ENCODE measurements at regions not wholly inside any gene's neighbourhood (a gene's known extent, or its start where the extent isn't known, plus 50 kb on each side); places are given as distances from the start of the nearest gene placed in this dataset.

- no peaks in the 10 kb centered on the region for H3K36me3 ChIP-seq (ENCODE audit: control insufficient read depth, insufficient read depth, low read length)
- DNase-seq (ENCODE audit: low read depth), result no peak
- H3K27me3 ChIP-seq (ENCODE audit: control insufficient read depth, insufficient read depth, low read length), result no peaks in the 10 kb centered on the region
- FAIRE-seq, result no peak
- TF ChIP-seq CTCF (IDR thresholded peaks at IDR 0.05; ENCODE audit: insufficient read depth, low read length, severe bottlenecking), result no peak
- no peak overlapping the region for H3K4me3 ChIP-seq (ENCODE audit: low read depth, low read length)
These were observed 247.1 kb upstream of the CDIN1 start for GRCh38 chr15:36332301-36332700.

- Histone ChIP-seq H3K4me3 (ENCODE audit: low read depth, low read length) (no peak overlapping the region), H3K27me3 (ENCODE audit: control insufficient read depth, insufficient read depth, low read length) (no peaks in the 10 kb centered on the region), H3K36me3 (ENCODE audit: control insufficient read depth, insufficient read depth, low read length) (no peaks in the 10 kb centered on the region)
- no peak for DNase-seq (ENCODE audit: low read depth)
- FAIRE-seq, result no peak
- no peak for TF ChIP-seq CTCF (IDR thresholded peaks at IDR 0.05; ENCODE audit: insufficient read depth, low read length, severe bottlenecking)
These were observed 246.5 kb upstream of the CDIN1 start for GRCh38 chr15:36332896-36333295.

GRCh38 chr15:36334059-36334458 is 245.4 kb upstream of the CDIN1 start:
- H3K36me3 ChIP-seq (ENCODE audit: control insufficient read depth, insufficient read depth, low read length), result no peaks in the 10 kb centered on the region
- H3K4me3 ChIP-seq (ENCODE audit: low read depth, low read length), result no peak overlapping the region
- FAIRE-seq, result peak; percentile 32
- DNase-seq (ENCODE audit: low read depth), result peak; percentile 47
- no peaks in the 10 kb centered on the region for H3K27me3 ChIP-seq (ENCODE audit: control insufficient read depth, insufficient read depth, low read length)
- no peak for TF ChIP-seq CTCF (IDR thresholded peaks at IDR 0.05; ENCODE audit: insufficient read depth, low read length, severe bottlenecking)

DNA sequence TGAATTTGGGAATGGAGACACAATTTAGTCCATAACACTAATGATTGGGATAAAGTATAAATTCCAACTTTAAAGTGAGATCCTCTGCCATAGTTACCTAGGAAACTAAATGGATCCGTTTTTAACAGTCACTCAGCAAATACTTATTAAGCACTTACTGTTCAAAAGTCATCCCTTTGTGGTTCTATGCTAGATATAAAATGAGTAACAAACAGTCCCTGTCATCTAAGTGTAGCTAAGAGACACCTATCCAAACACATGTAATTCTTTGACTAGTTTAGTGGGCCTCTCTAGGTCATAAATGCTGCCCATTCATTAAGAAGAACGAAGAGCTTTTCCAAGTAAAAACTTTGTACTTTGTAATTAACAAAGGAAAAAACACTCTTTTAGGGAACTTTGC is 244.2 kb upstream of the CDIN1 start:
- Histone ChIP-seq H3K4me3 (ENCODE audit: low read depth, low read length) (no peak overlapping the region), H3K36me3 (ENCODE audit: control insufficient read depth, insufficient read depth, low read length) (no peaks in the 10 kb centered on the region), H3K27me3 (ENCODE audit: control insufficient read depth, insufficient read depth, low read length) (no peaks in the 10 kb centered on the region)
- no peak for DNase-seq (ENCODE audit: low read depth)
- TF ChIP-seq CTCF (IDR thresholded peaks at IDR 0.05; ENCODE audit: insufficient read depth, low read length, severe bottlenecking), result no peak
- FAIRE-seq, result no peak

GRCh38 chr15:36335659-36336058 is 243.8 kb upstream of the CDIN1 start:
- Histone ChIP-seq H3K27me3 (ENCODE audit: control insufficient read depth, insufficient read depth, low read length) (no peaks in the 10 kb centered on the region), H3K36me3 (ENCODE audit: control insufficient read depth, insufficient read depth, low read length) (no peaks in the 10 kb centered on the region), H3K4me3 (ENCODE audit: low read depth, low read length) (no peak overlapping the region)
- no peak for FAIRE-seq
- no peak for TF ChIP-seq CTCF (IDR thresholded peaks at IDR 0.05; ENCODE audit: insufficient read depth, low read length, severe bottlenecking)
- DNase-seq (ENCODE audit: low read depth), result peak; percentile 25

DNA sequence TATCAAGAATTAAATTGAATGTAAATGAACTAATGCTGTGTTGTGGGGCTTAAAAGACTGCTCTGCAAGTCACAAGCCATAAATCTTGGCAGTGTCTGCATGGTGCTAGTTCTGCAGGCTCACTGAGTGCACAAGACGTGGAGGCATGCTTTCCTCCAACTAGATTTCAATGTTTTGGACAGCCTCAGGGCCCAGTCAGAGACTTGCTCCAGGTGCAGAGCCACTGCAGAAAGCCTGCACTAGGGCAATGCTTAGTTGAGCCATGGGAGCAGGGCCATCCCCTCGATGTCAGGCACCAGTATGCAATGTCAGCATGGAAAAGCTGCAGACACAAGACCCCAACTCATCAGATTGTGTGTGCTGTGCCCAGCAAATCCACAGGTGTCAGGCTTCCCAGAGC is 234.5 kb upstream of the CDIN1 start:
- DNase-seq (ENCODE audit: low read depth) (no peak), FAIRE-seq (peak; percentile 50)
- no peak overlapping the region for H3K4me3 ChIP-seq (ENCODE audit: low read depth, low read length)
- no peaks in the 10 kb centered on the region for H3K27me3 ChIP-seq (ENCODE audit: control insufficient read depth, insufficient read depth, low read length)
- TF ChIP-seq CTCF (IDR thresholded peaks at IDR 0.05; ENCODE audit: insufficient read depth, low read length, severe bottlenecking), result no peak
- no peaks in the 10 kb centered on the region for H3K36me3 ChIP-seq (ENCODE audit: control insufficient read depth, insufficient read depth, low read length)
